Activated CD4-positive, alpha-beta T cell treated with anti-CD3 and anti-CD28 coated beads, Interleukin-2, amount 50 U/mL, for 48 hours (primary cell): ENCODE measurements at regions not wholly inside any gene's neighbourhood (a gene's known extent, or its start where the extent isn't known, plus 50 kb on each side); places are given as distances from the start of the nearest gene placed in this dataset.
"Not testable (repeated sequence)": the region's sequence is repeated elsewhere in the genome, so short reads cannot be mapped to it uniquely, and the experiment has no call there.

Experiments
- DNase-seq, 2 experiments: peaks; one replicate each; pipeline ENCODE4 v3.0.0-alpha.2; 2020

DNA sequence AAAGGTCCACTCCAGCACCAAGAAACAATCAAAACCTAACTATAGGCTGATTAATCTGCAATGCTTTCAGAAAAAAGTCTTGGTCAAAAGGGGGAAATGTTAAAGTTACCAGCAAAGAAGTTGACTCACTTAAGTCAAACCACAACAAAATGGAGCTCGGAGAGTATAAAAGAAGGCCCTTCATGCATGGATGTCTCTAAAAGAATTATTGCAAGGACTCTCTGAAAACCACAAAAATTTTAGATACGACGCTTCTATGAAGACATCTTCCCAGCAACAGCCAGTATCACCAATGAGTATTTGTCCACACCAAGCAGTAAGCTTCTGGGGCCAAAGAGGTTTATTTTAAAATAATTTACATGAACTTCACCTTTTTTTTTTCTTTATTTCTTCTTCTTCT is 1327.4 kb upstream of the CDH18 start:
- DNase-seq: not testable (repeated sequence)

DNA sequence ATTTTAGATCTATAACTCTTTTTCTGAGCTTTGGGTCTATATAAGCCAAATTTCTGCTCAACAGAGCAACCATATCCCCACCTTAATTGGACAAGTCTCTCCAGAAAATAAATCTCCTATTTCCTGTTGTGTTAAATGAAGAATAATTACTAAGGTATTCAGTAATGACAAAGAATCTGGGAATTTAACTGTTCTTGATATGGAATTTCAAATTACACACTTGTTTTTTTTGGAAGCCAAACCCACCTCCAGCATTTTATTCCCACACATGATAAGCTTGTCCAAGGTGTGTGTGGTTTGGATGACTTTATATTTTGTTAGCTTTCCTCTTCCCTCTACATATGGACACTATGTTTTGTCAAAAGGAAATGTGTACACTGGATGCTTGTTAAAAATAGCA is 1313.2 kb upstream of the CDH18 start:
- not testable (repeated sequence) for DNase-seq

DNA sequence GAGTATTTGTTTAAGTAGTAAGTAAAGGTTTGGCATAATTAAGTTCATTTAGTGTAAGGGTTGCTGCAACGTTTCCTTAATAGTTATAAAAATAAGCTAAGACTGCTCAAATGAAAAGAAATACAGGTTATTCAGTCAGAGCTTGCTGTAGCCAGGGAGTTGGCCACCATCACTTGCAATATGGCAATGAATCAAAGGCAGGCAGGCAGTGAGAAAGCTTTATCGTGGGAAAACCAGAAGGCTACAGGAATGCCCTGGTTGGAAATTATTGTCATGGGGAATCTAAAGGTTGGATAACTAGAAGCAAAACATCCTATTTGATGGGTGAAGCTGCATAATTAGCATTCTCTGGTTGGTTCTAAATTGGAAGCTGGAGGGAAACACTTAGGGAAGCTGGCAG is 1286.4 kb upstream of the CDH18 start:
- not testable (repeated sequence) for DNase-seq

DNA sequence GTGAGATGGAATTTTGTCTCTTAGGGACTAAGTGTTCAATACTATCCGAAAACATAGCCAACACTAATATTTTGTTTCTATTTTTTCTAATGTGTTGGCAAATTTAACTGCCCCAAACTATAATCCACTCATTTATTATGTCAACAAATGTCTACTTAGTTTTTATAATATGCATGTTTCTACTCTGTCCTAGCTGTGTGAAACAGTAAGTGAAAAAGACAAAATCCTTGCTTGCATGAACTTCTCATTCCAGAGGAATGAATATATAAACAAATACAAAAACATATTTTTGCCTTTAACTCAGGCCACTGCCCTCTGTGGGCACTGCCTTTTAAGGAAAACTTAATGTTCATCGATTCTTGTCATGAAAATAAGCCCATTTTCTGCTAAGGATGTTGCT is 1275.4 kb upstream of the CDH18 start:
- no peak for DNase-seq

DNA sequence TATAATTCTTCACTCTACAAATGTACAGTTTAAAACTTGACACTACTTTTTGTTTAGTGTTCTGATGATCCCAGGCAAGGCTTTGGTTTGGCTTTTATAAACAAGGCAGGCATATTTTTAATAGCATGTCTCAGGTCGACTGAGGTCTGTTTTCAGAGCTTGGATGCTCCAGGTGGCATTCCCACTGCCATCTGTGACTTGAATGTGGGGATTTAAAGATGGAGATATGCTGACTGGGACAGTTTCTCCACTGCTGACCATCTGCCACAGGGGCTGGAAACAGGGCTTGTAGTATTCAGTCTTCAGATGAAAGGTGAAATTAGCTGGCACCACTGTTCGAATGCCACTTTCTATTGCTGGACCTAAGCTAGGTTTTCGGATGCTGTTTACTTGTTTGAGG is 1266.2 kb upstream of the CDH18 start:
- DNase-seq: no peak

DNA sequence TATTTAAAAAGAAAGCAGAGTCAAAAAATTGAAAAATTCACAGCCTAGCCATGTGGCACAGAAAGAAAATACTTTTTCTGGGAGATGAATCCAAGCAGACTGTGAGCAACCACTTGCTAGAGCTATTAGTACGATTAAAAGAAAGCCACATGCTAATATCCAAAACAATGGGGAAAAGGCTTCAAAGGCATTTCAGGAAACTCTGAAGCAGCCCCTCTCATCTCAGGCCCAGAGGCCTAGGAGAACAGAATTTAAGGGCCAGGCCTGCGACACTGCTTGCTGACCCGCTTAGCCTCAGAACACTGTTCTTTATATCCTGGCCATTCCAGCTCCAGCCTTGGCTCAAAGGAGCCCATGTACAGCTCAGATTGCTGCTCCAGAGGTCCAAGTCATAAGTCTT is 1257.0 kb upstream of the CDH18 start:
- DNase-seq: no peak

DNA sequence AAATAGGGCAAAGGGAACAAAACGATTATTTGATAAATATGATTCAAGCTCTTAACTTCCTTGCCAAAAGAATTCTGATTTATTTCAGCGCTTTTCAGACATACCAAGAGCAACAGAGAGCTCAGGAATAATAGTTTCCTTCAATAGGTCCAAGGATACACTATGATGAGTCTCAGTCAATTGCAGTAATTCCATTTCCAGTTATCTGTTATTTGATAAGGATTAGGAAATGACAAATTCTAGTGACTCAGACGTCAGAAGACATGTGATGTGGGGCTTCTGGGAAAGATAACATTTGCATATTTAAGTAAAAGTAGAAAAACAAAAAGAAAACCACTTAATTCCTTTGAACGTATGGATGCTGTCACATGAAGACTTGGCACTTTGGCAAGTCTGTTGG is 1250.8 kb upstream of the CDH18 start:
- DNase-seq: no peak

DNA sequence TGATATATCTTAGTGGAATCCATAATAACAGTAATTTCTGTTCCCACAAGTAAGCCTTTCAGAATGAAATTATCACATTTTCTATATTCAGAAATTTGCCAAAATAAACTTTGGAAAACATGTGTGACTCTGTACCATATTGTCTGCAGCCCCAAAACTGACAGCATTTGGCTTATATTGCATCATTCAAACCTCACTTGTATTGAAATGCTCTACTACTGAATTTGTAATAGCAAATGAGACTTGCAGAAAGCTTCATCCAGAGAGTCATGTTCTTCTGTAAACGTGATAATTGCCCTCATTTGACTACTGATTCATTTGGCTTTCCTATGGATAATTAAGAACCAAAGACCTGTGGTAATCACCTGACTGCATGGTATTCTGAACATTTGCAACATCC is 1249.5 kb upstream of the CDH18 start:
- no peak for DNase-seq

DNA sequence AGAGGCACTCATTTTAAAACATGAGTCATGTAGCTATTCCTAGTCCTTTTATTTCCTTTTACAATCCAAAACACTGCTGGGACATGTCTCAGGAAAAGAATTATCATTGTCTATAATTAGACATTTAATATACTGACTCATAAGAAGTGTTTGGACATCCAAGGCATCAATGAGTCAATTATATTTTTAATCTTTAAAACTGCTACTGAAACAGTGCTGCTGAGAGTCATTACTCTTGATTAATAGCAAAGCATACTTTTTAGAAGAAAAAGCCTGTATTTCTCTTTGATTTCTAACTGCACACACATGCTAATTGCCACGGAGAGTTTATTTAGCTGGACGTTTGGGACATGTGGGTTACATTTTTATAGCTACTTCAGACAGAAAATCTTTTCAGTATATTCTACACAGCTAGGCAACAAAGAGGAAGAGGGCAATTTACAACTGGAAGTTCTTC is 1249.0 kb upstream of the CDH18 start:
- DNase-seq: no peak

DNA sequence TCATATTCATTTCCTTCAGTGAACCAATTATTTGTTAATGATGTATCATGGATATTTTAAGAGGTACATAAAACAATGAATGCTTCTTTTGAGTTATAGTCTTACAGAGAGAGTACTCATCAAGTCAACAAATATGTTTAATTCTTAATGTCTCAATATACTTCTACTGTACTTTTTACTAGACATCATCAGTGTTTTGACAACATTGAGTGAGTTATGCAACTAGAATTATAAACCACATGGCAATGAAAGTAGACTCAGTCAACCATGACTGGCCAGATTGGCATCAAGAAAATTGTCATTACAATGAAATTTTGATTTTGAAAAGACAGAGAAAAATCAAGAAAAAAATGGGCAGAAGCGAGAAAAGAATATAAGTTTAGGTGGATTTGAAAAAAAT is 1248.1 kb upstream of the CDH18 start:
- no peak for DNase-seq

DNA sequence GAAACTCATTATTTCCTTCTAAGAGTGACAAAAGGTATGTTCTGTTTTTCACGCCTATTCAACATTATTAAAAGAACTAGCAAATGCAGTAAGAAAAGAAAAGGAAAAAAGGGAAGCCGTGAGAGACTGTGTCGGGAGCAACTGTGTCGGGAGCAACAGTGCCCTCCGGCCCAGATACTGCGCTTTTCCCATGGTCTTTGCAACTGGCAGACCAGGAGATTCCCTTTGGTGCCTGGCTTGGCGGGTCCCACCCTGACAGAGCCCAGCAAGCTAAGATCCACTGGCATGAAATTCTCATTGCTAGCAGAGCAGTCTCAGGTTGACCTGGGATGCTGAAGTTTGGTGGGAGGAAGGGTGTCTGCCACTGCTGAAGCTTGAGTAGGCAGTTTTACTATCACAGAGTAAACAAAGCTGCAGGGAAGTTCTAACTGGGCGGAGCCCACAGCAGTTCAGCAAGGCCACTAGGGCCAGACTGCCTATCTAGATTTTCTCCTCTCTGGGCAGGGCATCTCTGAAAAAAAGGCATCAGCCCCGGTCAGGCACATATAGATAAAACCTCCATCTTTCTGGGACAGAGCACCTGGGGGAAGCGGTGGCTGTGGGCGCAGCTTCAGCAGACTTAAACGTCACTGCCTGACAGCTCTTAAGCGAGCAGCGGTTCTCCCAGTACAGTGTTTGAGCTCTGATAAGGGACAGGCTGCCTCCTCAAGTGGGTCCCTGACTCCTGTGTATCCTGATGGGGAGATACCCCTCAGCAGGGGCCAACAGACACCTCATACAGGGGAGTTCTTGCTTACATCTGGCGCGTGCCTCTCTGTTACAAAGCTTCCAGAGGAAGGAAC is 1237.4 kb upstream of the CDH18 start:
- no peak for DNase-seq

DNA sequence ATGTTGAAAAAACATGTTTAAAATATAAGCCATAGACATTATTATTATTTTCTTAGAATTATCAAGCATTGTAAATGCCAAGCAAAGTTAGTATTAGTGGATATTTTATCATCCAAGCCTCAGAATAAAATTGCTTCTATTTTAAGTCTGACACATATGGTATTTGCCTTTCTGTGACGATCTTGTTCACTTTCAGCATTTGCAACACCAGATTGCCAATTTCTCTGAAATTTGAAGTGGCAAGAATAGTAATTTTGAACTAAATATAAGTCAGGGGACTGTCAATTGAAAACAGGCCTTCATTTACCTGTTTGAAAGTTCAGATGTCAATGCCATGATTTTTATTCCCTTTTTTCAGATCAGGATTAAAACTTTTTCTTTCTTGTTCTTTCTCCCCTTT is 1233.6 kb upstream of the CDH18 start:
- no peak for DNase-seq

DNA sequence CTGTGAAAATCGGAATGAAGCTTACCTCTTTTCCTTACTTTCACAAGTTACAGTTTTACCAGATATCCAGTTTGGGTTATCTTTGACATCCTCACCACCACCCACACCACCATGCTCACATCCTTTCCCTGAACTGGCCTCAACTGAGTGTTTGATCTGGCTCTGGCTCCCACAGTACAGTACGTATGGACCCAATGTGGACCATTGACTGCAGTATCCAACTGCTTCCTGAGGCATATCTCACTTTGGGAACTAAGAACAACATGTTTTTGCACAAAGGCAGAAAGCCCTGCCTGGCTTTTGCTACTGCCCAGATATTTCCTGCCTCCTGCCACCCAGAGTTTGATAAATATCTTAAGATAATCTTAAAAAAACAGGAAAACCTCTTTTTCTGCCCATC is 1232.0 kb upstream of the CDH18 start:
- DNase-seq: no peak

DNA sequence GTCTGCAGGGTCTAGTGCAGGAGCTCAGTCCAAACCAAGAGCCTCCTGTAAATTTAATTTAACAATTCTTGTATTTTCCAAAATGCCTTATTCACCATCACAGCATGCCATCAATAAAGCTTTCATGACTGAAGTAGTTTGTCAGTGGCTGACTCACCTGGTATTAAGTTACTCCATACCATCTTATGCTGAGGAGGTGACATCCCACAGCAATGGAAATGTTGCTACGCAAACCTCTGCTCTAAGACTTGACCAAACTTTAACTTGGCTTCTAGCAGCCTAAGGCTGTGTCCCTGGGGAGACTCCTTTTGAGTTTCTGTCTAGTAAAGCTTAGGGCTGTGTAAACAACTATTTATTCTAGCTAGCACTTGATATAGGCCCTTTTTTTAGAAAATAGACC is 1231.3 kb upstream of the CDH18 start:
- DNase-seq: no peak

DNA sequence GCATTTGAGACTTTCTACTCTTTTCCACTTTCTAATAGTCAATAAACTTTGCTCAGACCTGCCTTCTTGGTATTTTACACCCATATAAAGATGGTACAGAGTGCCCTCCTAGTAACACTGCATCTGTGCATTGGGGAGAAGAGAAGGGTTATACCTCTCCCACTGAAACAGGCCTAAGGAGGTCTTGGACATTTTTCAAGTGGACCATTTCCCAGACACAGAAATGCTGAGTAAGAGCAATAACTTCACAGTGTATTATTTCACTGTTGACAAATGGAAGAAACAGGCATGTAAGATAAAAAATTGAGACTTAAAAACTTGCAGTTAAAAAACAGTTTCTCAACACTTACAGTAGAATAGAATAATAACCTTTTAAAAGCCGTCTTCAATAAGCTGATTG is 1224.0 kb upstream of the CDH18 start:
- DNase-seq: no peak

DNA sequence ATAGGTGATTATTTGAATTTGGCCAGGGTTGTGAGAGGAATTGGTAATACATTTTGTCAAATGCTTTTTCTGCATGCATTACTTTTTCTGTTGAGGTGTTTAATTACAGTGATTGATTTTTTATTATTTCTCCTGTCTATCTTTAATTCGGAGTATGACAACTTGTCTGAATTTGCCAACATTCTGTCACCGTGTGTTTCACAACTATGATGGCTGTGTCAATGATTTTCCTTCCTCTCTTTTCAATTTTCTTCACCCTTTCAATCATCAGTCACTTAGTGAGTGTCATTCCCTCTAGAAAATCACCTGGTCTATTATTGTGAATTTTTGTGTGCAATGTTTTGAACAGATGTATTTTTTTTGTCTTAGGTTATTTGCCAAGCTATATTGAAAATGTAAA is 1221.4 kb upstream of the CDH18 start:
- DNase-seq: no peak

DNA sequence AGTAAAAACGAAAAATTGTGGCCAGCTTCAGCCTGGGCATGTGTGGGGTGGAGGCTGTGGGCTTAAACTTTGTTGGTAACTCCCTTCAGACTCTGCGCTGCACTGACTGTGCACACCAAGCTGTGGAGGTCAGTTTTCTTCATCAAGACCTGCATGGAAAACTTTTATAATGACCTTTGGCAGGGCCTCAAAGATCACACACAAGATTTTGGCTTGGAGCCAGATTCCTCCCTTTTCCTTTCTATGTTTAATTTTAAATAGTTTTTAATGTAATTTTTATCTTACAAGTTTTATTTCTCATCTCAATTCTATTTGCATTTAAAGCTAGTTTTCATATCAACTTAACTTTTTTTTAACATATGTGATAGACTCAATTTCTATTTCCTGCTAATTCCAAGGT is 1211.1 kb upstream of the CDH18 start:
- no peak for DNase-seq

DNA sequence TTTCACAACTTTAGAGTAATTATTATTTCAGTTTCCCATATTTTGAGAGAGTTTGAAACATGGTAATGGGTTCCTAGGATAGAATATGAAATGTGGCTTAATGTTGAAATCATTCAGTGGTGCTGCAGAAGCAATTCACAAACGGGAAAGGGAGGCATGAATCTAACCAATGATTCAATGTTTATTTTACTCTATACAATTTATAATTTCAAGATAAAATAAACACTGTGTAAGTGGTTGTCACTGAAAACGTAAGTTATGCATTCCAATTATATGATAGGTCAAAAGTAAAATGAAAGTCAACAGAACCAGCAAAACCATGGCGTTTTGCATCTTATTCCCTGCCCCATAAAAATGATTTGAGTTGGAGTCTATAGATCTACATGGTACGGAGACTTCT is 1207.1 kb upstream of the CDH18 start:
- DNase-seq: no peak

DNA sequence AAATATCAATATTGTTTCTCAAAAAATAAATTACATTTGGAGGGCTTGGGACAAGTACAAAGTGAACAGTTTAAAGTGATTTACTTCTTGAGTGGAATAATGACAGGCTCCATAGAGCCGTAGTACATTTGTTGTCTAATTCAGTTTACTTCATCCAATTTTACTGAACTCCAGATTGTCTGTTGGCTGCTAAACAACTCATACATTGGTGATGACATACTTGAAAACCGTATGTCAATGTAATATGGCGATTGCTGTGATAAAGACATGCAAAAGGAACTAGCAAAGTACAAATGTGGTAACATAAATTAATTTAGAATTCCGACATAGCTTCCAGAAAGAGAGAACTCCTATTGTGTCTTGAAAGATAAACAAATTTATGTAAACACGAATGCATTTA is 1197.5 kb upstream of the CDH18 start:
- no peak for DNase-seq

DNA sequence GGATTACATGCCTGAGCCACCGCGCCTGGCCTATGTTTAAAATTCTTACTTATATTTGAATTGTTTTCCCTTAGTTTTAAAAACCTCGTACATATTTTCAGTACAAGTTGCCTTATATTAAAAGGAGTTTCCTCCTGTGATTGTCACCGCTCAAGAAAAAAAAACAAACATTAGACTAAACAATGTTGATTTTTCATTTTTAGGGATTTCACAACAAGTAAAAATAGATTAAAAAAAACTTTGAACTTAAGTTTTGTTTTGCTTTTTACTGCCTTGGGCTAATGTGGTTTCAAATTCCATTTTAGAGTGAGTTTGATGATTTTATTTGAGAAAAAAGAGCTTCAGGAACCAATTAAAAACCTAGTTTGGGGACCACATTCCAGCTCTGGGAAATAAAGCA is 1196.6 kb upstream of the CDH18 start:
- DNase-seq: no peak

DNA sequence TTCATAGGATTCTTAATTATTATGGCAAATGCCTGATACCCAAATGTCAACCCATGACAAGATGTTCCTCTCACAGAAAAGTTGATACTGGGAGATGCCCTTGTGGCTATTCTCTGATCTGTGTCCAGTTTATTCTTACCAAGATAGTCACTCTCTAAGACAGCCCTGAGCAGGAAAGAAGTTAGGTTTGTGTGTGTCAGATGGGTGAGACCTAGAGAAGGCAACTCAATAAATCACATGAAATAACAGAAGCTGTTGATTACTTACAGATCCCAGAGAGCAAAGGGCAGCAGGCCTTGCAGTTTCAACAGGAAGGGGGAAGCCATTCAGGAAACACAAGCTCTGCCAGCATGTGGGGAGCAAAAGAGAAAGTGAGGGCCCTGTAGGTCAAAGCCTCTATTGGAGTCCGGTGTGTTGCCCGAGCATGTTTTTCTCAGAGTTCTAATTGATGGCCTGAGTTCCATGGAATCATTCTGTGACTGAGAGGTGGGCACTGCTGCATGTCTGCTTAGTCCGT is 1193.7 kb upstream of the CDH18 start:
- no peak for DNase-seq

DNA sequence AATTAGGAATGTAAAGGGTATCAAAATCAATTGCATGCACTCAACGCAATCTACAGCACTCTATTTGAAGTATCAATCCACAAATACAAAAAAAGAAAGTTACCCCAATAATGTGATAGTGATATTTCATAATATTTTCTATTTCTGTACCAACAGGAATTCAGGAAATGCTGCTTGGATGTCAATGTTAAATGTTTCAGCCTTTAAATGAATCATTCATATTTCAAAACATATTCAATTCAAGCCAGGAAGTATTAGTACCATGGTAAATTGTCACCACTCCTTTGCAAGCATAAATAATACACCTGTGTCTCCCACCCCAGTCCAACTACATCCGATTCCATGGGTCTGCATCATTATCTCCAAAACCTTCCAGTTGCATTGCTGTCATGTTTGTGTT is 1185.5 kb upstream of the CDH18 start:
- no peak for DNase-seq

DNA sequence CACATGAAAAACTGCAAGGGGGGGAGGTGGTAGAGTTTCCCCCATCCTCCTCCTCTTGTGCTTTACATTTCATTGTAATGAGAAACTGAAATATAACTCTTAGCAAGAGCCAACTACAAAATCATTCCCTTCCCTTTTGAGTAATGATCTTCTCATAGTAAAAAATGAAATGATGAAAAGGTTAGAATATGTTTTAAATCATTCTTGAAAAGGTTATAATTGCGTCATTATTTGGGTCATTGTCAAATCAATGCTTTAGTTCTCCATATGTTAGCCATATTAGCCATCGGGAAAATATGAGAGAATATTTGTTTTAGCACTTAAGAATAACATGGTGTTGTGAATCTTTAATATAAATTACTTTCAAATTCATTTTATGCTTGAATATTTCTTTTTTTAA is 1185.0 kb upstream of the CDH18 start:
- DNase-seq: no peak

DNA sequence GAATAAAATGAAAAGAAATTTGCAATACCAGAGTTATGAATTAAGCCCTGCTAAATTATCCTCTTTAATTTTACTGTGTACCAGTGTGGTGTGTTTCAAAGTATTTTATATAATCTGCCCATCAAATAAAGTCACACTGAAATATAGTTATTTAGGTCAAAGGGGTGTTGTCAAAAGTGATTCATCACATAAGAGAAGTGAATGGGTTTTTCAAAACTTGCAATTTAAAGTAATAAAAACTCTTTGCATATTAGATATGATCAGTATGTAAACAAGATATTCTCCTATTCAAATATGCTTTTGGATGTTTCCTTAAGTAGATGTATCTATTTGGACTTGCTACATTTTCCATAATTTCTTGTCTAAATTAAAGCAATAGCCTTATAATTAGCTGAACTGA is 1183.0 kb upstream of the CDH18 start:
- DNase-seq: no peak

DNA sequence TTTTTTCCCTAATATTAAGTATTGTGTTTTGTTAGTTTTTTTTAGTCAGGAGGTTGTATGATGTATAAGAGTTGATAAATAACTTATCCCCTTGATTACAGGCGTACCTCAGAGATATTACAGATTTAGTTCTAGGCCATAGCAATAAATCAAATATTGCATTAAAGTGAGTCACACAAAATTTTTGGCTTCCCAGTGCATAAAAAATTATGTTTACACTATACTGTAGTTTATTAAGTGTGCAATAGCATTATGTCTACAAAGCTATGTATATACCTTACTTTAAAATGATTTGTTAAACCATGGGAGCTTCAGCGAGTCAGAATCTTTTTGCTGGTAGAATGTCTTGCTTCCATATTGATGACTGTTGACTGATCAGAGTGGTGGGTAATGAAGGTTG is 1180.6 kb upstream of the CDH18 start:
- DNase-seq: no peak
